ENCODE measurements at regions not wholly inside any gene's neighbourhood (a gene's known extent, or its start where the extent isn't known, plus 50 kb on each side); places are given as distances from the start of the nearest gene placed in this dataset.

GRCh38 chr3:64344721-64345207, 119.5 kb upstream of the PRICKLE2 start:
- DNase-seq (ENCODE audit: low spot score), result no peak
- H2AFZ ChIP-seq (ENCODE audit: low read length), result no peak overlapping the region
- BruUV-seq (replicated peaks), result no TSS peak
- no peaks in the 10 kb centered on the region for H3K36me3 ChIP-seq (ENCODE audit: insufficient read depth, low read length)
- H3K9me2 ChIP-seq (ENCODE audit: insufficient read depth, low read length), result no peaks in the 10 kb centered on the region
- H3K4me3 ChIP-seq (ENCODE audit: low read depth, low read length, poor library complexity, severe bottlenecking), result no peak overlapping the region
- intact Hi-C loops (cut with micrococcal nuclease; ENCODE audit: unreplicated experiment), result no loop called here
- no peaks in the 10 kb centered on the region for H3K4me1 ChIP-seq (ENCODE audit: insufficient read depth, low read length, poor library complexity, severe bottlenecking)
- POLR2A ChIA-PET, result interaction anchor here (1.0 kb wide), 1 partner anchor 9 kb away, joined by 3 read pairs; no protein-coding TSS in a partner anchor
- no peaks in the 10 kb centered on the region for H3K9me3 ChIP-seq (ENCODE audit: low read length)
- H3K79me2 ChIP-seq (ENCODE audit: insufficient read depth, low read depth, low read length), result no peaks in the 10 kb centered on the region
- no peak overlapping the region for H3K27ac ChIP-seq (ENCODE audit: low read depth, low read length, poor library complexity, severe bottlenecking)
- CTCF ChIA-PET (ENCODE audit: unreplicated experiment), result no interaction called here
- TF ChIP-seq CTCF (conservative IDR thresholded peaks at IDR 0.05; ENCODE audit: low read length) (no peak), EZH2phosphoT487 (IDR thresholded peaks at IDR 0.05; ENCODE audit: borderline replicate concordance, low read depth, low read length) (no peak)
- no peaks in the 10 kb centered on the region for H4K20me1 ChIP-seq (ENCODE audit: insufficient read depth, low read length)
- no peak overlapping the region for H3K4me2 ChIP-seq (ENCODE audit: low read length)

GRCh38 chr3:64343689-64344430, 118.6 kb upstream of the PRICKLE2 start:
- Histone ChIP-seq H2AFZ (ENCODE audit: low read length) (no peak overlapping the region), H3K4me2 (ENCODE audit: low read length) (no peak overlapping the region), H3K9me3 (ENCODE audit: low read length) (no peaks in the 10 kb centered on the region), H3K27ac (ENCODE audit: low read depth, low read length, poor library complexity, severe bottlenecking) (no peak overlapping the region), H4K20me1 (ENCODE audit: insufficient read depth, low read length) (no peaks in the 10 kb centered on the region), H3K79me2 (ENCODE audit: insufficient read depth, low read depth, low read length) (no peaks in the 10 kb centered on the region), H3K9me2 (ENCODE audit: insufficient read depth, low read length) (no peaks in the 10 kb centered on the region), H3K4me3 (ENCODE audit: low read depth, low read length, poor library complexity, severe bottlenecking) (no peak overlapping the region), H3K36me3 (ENCODE audit: insufficient read depth, low read length) (no peaks in the 10 kb centered on the region), H3K4me1 (ENCODE audit: insufficient read depth, low read length, poor library complexity, severe bottlenecking) (no peaks in the 10 kb centered on the region)
- ChIA-PET POLR2A (interaction anchor here (0.7 kb wide), 1 partner anchor 129 kb away, joined by 5 read pairs; no protein-coding TSS in a partner anchor), CTCF (ENCODE audit: unreplicated experiment) (no interaction called here)
- no peak for DNase-seq (ENCODE audit: low spot score)
- no TSS peak for BruUV-seq (replicated peaks)
- no peak for TF ChIP-seq CTCF (conservative IDR thresholded peaks at IDR 0.05; ENCODE audit: low read length)
- no peak for TF ChIP-seq EZH2phosphoT487 (IDR thresholded peaks at IDR 0.05; ENCODE audit: borderline replicate concordance, low read depth, low read length)
- intact Hi-C loops (cut with micrococcal nuclease; ENCODE audit: unreplicated experiment), result no loop called here
